Loucy (cell line): ENCODE measurements at regions not wholly inside any gene's neighbourhood (a gene's known extent, or its start where the extent isn't known, plus 50 kb on each side); places are given as distances from the start of the nearest gene placed in this dataset.

ENCODE experiments used
- H2AFZ ChIP-seq: fragments of 200-600 bp; sonication (generic); 2 replicates; pipeline ENCODE4 v1.6.0; 2016; ENCODE audit warnings: antibody characterized with exemption, mild to moderate bottlenecking, low read length, moderate library complexity
- H3F3A ChIP-seq: fragments of 200-600 bp; 2 replicates; pipeline ENCODE4 v1.6.0; 2016; ENCODE audit warnings: antibody characterized with exemption, low read depth, mild to moderate bottlenecking
- H3K27me3 ChIP-seq: fragments of 200-600 bp; sonication (generic); 2 replicates; pipeline ENCODE4 v1.6.1; 2014; ENCODE audit warnings: low read length, mild to moderate bottlenecking; ENCODE audit not compliant: insufficient read depth, poor library complexity, severe bottlenecking
- H3K36me3 ChIP-seq: fragments of 200-600 bp; sonication (generic); 2 replicates; pipeline ENCODE4 v1.6.1; 2016; ENCODE audit warnings: low read length; ENCODE audit not compliant: insufficient read depth
- H3K4me1 ChIP-seq: fragments of 200-600 bp; sonication (generic); 2 replicates; pipeline ENCODE4 v1.5.1; 2014; ENCODE audit warnings: low read length, mild to moderate bottlenecking; ENCODE audit not compliant: insufficient read depth, poor library complexity, severe bottlenecking
- H3K4me2 ChIP-seq: fragments of 200-600 bp; sonication (generic); 2 replicates; pipeline ENCODE4 v1.6.0; 2014; ENCODE audit warnings: antibody characterized with exemption, low read length, low read depth, mild to moderate bottlenecking; ENCODE audit not compliant: poor library complexity, severe bottlenecking
- H3K4me3 ChIP-seq: fragments of 200-600 bp; sonication (generic); 2 replicates; pipeline ENCODE4 v1.5.1; 2014; ENCODE audit warnings: low read length, mild to moderate bottlenecking, mixed read lengths; ENCODE audit not compliant: poor library complexity, severe bottlenecking
- H3K79me2 ChIP-seq: fragments of 200-600 bp; sonication (generic); 2 replicates; pipeline ENCODE4 v1.6.1; 2014; ENCODE audit warnings: low read length; ENCODE audit not compliant: insufficient read depth
- H3K9ac ChIP-seq: fragments of 200-600 bp; sonication (generic); 2 replicates; pipeline ENCODE4 v1.6.0; 2014; ENCODE audit warnings: mild to moderate bottlenecking, low read depth, low read length, moderate library complexity; ENCODE audit not compliant: poor library complexity, severe bottlenecking
- H3K9me2 ChIP-seq: fragments of 200-600 bp; sonication (generic); replicated peaks from 2 replicates; pipeline ENCODE4 v1.6.1; 2016; ENCODE audit warnings: low read depth, low read length, mixed read lengths
- H3K9me3 ChIP-seq: fragments of 200-600 bp; sonication (generic); 2 replicates; pipeline ENCODE4 v1.6.1; 2014; ENCODE audit warnings: mild to moderate bottlenecking, antibody characterized with exemption, low read length, low read depth; ENCODE audit not compliant: insufficient read depth
- H4K20me1 ChIP-seq: fragments of 200-600 bp; sonication (generic); 2 replicates; pipeline ENCODE4 v1.6.0; 2014; ENCODE audit warnings: antibody characterized with exemption, low read length, mild to moderate bottlenecking; ENCODE audit not compliant: insufficient read depth, poor library complexity, severe bottlenecking
- CTCF ChIP-seq: fragments of 200-600 bp; sonication (generic); conservative IDR thresholded peaks from 2 replicates; pipeline ENCODE4 v1.5.1; 2014; ENCODE audit warnings: mild to moderate bottlenecking, antibody characterized with exemption, low read length
- EZH2phosphoT487 ChIP-seq: fragments of 200-600 bp; IDR thresholded peaks from 2 replicates; pipeline ENCODE4 v1.6.1; 2018; ENCODE audit warnings: antibody characterized with exemption, mild to moderate bottlenecking, moderate library complexity, borderline replicate concordance

DNA sequence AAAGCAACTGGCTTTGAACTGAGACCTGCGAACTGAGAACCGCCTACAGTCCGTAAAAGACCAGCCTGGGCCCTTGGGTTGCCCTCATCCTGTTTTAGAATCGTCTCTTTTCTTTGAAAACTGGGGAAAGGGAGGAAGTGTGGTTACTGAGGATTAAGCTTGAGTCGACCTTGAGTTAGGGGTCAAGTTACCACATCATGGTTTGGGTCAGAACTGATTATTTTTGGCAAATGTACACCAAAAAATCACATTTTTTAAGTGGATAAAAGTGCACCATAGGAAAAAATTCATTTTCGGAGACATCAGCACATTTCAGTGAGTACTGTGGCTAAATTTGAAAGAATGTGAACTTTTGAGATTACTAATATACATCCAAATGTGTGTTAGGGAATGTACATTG lies 76.9 kb upstream of the KAZN start:
- H3K4me3 ChIP-seq, result no peak overlapping the region
- H3K79me2 ChIP-seq, result no peaks in the 10 kb centered on the region

GRCh38 chr1:14522077-14522925 lies 76.2 kb upstream of the KAZN start:
- no peak overlapping the region for H2AFZ ChIP-seq

More for the DNA sequence above, 76.9 kb upstream of the KAZN start:
- no peaks in the 10 kb centered on the region for H3F3A ChIP-seq
- H2AFZ ChIP-seq, result no peak overlapping the region
- TF ChIP-seq EZH2phosphoT487, result no peak
- TF ChIP-seq CTCF, result no peak
- no peaks in the 10 kb centered on the region for H3K4me1 ChIP-seq
- no peaks in the 10 kb centered on the region for H3K27me3 ChIP-seq
- no peak overlapping the region for H3K9ac ChIP-seq
- no peaks in the 10 kb centered on the region for H4K20me1 ChIP-seq
- no peak overlapping the region for H3K4me2 ChIP-seq
- 0 out of 2 replicates have a peak, but pooled peaks cover 4% of the 10 kb centered on the region for H3K9me3 ChIP-seq
- no peaks in the 10 kb centered on the region for H3K9me2 ChIP-seq
- no peaks in the 10 kb centered on the region for H3K36me3 ChIP-seq

DNA sequence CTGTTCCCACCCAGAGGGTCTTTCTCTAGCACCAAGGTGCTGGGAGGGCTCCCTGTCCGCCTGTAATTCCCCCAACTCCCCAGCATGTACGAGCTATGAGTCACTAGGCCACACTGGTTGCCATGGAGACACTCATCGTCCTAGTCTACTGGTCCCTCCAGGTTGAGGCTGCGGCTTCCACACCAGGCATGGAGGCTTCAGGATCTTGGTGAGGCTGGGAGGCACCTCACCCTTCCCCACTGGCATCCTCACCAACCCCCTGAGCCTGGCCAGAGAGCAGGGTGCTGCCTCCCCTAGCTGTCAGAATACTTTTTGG lies 75.6 kb upstream of the KAZN start:
- Histone ChIP-seq H3K4me1 (no peaks in the 10 kb centered on the region), H3K36me3 (no peaks in the 10 kb centered on the region), H3K9me3 (0 out of 2 replicates have a peak, but pooled peaks cover 4% of the 10 kb centered on the region), H3K79me2 (no peaks in the 10 kb centered on the region), H3K9me2 (no peaks in the 10 kb centered on the region), H4K20me1 (no peaks in the 10 kb centered on the region), H3K27me3 (no peaks in the 10 kb centered on the region), H2AFZ (no peak overlapping the region), H3F3A (no peaks in the 10 kb centered on the region), H3K9ac (no peak overlapping the region), H3K4me3 (no peak overlapping the region), H3K4me2 (no peak overlapping the region)
- no peak for TF ChIP-seq EZH2phosphoT487
- no peak for TF ChIP-seq CTCF

More at GRCh38 chr1:14522077-14522925, 76.2 kb upstream of the KAZN start:
- Histone ChIP-seq H3K27me3 (no peaks in the 10 kb centered on the region), H3K9me3 (0 out of 2 replicates have a peak, but pooled peaks cover 4% of the 10 kb centered on the region), H3K79me2 (no peaks in the 10 kb centered on the region), H3K36me3 (no peaks in the 10 kb centered on the region), H3K4me3 (no peak overlapping the region), H3F3A (no peaks in the 10 kb centered on the region), H3K9me2 (no peaks in the 10 kb centered on the region), H3K4me2 (no peak overlapping the region), H4K20me1 (no peaks in the 10 kb centered on the region), H3K9ac (no peak overlapping the region), H3K4me1 (no peaks in the 10 kb centered on the region)
- TF ChIP-seq CTCF (no peak), EZH2phosphoT487 (no peak)
